AG08396 (cell line): ENCODE measurements at regions not wholly inside any gene's neighbourhood (a gene's known extent, or its start where the extent isn't known, plus 50 kb on each side); places are given as distances from the start of the nearest gene placed in this dataset.

Experiments
- DNase-seq: peaks from one replicate; pipeline ENCODE4 v3.0.0; 2012; ENCODE audit warnings: low spot score, mixed read lengths

DNA sequence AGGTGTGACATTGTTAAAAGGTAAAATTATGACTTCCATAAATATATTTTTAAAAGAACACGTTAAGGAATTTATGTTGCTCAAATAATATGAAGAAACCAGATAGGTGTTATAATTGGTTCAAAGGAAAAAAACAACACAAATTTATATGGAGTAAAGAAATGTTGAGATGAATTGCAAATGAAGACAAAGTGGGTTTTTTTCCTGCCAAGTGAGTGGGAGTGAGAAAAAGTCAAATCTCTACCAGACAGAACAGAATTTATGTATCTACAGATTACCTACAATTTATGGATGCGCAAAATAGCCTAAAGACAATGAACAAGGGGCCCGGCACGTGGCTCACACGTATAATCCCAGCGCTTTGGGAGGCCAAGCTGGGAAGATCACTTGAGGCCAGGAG is 159.7 kb upstream of the SLC1A4 start:
- no peak for DNase-seq

DNA sequence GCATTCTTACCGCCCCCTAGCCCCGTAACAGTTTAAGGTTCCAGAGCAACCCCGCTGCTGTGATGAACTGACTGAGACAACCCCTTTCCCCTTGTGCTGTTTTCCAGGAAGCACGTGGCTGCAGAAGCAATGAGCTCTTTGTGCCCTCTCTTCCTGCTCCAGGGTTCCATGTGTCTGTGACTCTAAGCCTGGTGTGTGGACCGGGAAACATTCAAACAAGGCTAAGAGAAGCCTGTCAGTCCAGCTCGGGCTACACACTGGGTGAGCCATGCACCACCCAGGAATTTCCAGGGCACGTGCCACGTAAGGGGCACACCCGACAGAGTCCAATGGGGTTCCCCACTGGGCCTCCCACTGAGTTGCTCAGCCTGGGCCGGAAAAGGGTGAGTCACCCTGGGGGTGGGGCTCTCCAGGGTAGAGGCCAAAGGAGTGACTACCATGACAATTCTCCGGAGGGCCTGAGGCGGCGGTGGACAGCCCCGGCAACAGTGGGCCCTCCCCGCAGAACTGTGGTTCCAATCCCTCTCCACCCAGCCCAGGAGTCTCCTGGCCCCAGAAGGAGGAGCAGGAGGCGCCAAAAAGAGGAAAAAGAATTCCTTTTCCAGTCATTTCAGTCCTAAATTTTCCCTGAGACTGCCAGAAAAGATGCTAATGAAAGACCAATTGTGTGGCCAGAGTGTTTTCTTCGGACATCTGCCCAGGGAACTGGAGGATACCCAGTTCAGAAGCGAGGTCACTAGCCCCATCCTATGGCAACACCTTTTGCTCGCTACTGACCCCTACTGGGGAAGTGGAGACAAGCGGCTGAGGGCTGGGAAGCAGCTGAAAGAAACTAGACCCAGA is 157.8 kb upstream of the SLC1A4 start:
- peak; percentile 67 for DNase-seq

DNA sequence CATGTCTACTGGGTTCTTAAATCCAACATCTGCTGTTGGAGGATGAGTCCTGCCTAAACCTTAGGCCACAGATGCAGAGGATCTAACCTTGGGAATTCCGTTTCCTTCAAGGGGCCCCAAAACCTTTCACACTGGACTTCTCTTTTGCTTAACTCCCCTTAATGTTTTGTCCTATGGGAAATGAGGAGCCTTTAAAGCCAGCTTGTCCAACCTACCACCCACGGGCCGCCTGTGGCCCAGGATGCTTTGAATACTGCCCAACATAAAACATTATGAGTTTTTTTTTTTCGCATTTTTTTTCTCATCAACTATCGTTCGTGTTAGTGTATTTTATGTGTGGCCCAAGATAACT is 157.2 kb upstream of the SLC1A4 start:
- no peak for DNase-seq

DNA sequence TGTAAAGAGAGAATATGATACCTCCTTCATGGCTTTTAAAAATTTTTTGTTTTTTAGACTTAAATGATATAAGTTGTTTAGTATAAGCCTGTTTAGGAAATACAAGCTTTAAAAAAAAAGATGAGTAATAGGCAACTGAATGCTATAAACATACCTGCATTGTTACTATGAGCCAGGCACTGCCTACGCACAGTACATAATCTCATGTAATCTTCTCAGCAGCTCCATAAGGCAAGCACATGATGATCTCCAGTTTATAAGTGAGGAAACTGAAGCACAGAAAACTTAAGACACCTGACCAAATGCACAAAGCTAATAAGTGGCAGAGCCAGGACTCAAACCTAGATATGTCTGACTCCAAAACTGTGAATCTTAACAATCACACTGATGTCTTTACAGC is 156.3 kb upstream of the SLC1A4 start:
- DNase-seq: no peak

DNA sequence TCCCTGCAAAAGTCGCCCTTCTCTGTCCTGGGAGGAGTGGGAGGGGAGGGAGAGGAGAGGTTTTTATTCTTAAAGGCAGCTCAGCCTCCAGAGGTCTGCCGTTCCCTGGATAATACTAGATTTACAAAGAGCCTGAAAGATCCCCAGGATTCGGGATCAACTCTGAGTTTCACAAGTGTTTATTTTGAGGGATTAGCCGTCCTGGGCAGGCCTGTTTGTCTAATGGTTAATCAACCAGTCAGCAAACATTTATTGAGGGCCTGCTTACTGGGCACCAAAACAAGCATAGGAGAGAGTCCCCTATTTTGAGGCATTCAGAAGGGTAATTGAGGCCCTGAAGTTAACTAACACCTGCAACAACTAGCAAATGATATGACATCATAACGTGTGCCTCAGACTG is 152.6 kb upstream of the SLC1A4 start:
- DNase-seq: no peak

DNA sequence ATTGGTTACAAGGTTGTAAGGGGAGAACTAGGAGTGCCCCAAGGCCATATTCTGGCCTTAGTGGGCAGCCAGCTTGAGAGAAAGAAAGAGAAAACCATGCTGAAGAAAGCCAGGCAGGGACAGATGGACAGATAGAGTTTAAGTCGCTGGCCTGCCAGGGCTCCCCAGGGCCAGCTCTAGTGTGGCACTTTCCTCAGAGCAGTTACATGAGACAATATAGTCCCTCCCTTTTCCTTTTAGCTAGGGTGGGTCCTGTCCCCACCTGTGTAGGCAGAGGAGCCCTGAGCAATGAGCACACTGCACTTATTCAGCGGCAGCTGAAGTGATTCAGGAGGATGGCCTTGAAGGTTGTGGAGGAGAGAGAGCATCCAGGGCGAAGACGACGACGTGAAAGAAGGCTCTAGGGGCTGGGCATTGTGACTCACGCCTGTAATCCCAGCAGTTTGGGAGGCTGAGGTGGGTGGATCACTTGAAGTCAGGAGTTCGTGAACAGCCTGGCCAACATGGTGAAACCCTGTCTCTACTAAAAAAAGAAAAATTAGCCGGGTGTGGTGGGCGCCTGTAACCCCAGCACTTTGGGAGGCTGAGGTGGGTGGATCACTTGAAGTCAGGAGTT is 152.0 kb upstream of the SLC1A4 start:
- DNase-seq: no peak

DNA sequence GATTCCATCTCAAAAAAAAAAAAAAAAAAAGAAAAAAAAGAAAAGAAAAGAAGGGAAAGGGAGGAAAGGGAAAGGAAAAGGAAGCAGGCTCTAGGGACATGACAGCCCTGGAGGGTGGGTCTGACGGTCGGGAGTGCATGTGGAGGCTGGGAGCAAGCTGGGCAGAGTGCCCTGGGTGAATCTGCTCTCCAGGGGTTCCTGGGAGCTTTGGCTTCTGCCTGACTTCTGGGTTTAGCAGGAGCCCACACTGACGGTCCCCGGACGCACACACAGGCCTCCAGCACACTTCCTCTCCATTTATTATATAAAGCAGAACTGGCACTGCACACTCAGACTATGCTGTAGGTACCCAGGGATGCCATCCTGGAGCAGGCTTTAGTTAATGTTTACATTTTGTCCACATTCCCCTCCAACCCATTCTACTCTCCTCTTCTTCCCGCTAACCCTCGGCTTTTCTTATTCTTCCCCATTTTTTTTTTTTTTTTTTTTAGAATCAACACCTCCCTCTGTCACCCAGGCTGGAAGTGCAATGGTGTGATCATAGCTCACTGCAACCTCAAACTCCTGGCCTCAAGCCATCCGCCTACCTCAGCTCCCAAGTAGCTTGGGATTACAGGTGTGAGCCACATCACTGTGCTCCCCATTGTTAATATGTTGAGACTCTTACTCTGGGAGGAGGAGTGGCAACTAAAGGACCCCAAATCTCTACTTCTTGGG is 151.1 kb upstream of the SLC1A4 start:
- DNase-seq: no peak

DNA sequence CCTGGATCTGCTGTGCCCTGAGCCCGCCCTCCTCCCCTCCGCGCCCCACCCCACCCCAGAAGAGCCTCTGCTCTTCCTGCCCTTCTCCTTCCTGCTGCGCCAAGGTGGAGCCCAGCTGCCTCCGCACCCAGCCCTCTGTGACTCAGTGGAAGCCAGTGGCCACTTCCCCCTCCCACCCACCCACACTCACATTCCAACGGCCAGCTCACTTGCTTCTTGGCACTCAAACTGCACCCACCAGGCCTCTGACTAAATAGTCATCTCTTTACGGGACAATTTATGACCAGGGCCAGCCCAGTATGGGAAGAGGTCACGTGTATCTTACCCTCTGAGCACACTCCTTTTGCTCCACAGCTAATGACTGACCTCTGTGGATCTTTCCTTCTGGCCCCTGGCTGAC is 150.4 kb upstream of the SLC1A4 start:
- DNase-seq: peak; percentile 82

DNA sequence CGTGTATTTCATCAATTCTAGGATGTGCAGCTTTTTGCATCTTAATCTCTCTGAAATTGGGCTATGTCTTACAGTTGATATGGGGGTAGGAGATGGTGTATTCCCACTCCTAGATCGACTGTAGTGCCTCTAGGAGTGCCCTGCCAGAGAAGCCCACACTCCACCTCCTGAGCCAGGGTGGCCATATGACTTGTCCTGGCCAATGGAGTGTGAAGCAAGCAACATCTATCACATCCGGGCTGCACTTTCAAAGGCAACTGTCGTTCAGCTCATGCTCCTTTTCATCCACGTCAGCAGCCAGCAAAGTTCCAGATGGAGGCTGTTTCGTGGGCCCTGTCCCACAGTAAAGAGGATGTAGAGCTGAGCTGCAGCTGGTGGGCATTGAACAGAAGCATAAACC is 149.4 kb upstream of the SLC1A4 start:
- DNase-seq: peak; percentile 18

DNA sequence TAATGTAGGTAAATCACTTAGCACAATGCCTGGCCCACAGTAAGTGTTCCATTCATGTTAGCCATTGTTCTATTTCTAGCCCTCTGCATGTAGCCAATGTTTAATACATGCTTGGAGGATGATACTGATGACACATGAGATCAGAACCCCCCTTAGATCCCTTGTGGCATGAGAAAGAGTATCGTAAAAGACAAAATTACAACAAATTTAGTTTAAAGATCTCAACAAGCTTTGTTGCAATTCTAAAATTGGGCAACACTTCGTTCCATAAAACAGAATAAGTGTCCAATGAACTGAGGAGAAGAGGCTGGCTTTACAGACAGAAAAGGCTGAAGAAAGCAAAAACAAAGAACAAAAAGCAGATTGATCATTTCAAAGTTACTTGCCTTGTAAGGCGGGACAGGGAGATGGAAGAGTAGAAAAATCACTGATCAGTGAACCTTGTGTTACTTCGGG is 148.7 kb upstream of the SLC1A4 start:
- no peak for DNase-seq

DNA sequence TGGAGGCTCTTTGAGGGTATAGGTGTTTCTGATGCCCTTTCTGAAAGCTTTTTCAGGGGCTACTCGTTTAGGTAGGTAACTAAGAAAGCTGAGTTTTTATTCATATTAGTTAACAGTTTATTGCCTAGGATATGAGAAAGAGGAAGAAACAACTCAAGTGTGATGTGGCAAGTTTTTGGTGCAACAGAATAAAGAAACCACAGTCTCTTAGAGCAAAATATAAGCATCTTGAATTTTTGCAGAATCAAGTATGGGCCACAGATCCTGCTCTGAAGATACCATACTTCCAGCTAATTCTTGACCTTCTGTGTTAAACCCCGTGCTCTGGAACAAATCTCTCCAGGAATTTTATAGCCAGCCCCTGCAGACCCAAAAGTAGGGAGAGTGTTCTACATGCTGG is 147.7 kb upstream of the SLC1A4 start:
- DNase-seq: no peak

DNA sequence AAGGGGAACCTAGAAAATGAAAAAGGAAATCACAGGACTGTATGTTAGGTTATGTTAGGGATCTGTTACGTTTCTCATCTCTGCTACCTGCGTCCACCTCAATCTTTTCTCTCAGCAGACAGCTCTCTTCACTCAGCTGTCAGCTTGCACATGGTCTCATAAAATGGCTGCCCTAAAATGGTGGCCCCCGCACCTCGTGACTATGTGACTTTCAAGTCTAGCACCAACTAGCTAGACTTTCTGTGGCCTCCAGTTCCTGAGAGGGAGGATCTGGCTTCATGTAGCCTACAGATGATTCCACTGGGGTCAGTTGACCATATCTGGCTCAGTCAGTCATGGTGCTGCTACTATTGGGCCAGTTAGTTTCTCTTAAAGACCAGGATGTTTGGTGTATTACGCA is 147.2 kb upstream of the SLC1A4 start:
- DNase-seq: no peak

DNA sequence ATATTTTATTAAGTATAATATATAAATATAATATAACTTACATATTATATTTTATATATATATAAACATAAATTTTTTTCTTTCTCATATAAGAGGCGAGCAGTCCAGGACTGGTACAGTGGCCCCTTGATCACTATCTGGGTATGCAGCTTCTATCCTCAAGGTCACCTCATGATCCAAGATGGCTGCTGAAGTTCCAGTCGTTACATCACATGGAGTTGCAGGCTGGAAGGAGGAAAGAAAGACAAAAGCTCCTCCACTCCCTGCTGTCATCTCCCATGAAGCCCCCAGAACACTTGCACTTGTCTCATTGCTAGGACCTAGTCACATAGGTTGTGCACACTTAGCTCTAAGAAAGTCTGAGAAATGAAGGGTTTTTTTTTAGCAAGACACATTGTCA is 145.1 kb upstream of the SLC1A4 start:
- DNase-seq: no peak

DNA sequence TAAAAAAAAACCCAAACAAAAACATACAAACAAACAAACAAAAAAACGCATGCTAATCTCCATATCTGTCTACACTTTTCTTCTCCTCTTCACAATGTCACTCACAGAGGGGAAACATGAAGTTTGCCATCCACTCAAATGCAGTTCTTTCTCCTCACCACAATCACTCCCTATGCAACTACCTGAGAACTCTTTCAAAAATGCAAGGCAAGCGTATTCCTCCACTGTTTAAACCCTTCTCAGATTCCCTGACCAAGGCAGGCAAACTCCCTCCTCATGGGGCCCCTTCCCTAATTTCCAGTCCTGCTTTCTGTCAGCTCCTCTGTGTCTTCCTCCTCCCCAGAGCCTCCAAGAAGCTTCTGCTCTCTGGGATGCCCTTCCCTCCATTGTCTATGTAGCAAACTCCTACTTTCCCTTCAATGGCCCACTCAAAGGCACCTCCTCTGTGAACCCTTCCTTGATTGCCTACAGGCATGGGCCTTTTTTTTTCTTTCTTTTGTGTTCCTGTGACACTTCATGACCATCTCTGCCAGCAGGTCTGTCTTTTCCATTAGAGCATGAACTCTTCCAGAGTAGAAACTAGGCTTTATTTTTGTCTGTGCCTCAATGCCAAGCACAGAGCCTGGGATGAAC is 143.8 kb upstream of the SLC1A4 start:
- no peak for DNase-seq

DNA sequence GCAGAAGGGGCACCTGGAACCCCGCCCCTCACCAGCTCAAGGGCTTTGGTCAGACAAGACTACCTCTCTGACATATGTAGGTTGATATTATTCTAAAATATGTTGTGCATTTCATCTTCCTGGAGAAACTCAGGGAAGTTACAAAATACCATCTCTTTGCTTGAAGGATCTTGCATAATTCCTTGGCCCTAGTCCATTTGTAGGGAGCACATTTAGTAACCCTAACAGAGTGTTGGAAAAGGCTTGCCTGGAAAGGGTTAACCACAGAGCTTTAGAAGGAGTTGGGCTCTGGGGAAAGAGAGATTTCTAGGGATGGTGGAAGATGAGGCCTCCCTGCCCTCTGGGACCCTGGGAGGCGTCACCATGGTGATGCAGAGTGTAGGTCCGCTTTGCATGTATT is 143.0 kb upstream of the SLC1A4 start:
- no peak for DNase-seq

DNA sequence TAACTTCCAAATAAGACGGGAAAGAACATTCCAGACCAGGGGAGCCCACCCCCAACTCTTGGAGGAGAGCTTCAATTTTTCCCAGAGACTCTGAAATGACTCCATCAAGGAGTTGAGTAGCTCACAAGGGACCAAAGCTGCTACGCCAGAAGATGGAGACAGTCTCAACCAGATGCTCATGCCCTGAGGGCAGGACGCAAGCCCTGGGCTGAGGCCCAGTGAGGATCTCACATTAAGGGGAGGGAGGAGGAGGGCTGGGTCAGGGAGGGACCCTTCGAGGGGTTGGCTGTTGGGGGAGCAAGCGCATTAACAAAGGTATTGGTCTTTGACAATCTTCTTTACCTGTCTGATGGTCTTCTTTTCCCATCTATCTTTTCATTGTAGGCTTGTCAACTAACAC is 141.3 kb upstream of the SLC1A4 start:
- DNase-seq: no peak

DNA sequence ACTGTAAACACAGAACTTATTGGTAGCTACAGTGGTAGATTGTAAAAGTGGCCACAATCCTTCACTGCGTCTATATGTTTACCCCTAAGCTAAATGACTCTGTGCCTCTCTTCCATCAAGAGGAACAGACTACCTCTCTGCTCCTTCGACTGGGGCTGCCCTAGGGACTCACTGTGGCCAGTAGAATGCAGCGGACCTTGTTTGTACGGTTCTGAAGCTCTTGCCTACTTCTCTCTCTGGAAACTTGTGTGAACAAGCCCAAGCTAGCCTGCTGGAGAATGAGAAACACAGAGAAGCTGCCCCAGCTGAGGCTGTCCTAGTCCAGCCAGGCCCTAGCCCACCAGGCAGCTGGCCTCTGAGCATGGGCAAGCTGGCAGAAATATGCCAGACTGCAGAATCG is 140.8 kb upstream of the SLC1A4 start:
- no peak for DNase-seq

DNA sequence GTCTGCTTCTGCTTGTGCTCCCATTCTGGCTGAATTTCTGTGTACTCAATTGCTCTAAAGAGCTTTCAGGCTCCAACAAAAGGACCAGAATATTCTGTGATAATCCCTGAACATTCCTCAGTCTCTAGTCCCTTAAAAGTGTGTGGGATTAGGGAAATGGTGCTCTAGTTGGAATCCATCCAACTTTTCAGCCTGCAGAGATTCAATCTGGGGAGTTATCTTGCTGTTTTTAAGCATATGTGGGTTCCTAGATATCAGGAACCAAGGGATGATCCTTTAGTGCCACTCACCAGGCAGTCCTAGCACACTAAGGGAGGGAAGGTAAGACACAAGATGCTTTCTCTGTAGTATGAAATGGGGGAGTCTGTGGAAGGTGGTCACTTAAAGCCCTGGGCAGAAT is 140.3 kb upstream of the SLC1A4 start:
- DNase-seq: no peak

DNA sequence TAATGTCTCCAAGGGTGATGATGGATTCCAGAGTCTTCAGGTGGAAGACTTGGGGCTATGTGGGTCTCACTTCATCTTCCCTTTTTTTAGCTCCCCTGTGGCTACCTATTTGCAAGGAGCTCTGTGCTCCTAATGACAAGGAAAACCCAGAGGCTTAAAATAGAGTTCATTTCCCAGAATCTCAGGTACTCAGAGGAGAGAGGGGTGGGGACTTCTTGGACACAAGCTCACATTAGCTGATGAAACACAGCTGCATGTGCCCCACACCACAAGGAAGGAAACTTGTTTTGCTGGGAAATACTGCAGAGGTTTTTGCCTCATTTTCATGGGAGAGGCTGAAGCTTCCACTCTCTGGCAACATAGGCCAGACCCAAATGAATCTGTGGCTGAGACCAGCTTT is 138.6 kb upstream of the SLC1A4 start:
- DNase-seq: no peak

DNA sequence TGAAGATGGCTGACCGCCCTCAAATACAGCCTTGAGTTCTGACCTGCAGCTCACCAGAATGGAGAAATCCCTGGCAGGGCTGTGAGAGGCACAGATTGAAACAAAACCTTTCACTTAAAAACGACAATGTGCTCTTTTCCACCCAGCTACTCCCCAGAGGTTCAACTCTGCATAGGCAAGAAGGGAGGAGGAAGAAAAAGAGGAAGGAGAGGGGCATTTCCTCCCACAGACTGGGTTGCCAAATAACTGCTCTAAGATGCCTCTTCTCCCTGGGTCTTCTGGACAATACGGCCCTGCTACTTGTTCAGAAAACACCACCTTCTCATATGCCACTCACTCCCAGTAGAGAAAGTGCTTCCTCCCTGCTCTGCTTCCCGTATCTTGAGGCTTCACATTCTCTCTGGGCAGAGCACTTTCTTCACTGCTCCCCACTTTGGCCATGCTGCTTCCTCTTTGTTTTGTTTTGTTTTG is 136.4 kb upstream of the SLC1A4 start:
- DNase-seq: no peak

DNA sequence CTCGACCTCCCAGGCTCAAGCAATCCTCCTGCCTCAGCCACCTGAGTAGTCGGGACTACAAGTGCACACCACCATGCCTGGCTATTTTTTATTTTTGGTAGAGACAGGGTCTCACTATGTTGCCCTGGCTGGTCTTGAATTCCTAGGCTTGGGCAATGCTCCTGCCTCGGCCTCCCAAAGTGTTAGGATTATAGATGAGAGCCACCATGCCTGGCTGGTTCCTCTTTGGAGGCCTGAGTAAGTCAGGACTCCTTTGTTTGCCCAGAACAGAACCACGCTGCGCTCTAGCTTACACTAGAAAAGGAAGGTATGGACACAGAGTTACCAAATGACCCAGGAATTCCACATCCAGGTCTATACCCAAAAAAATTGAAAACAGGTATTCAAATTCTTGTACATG is 135.9 kb upstream of the SLC1A4 start:
- no peak for DNase-seq

DNA sequence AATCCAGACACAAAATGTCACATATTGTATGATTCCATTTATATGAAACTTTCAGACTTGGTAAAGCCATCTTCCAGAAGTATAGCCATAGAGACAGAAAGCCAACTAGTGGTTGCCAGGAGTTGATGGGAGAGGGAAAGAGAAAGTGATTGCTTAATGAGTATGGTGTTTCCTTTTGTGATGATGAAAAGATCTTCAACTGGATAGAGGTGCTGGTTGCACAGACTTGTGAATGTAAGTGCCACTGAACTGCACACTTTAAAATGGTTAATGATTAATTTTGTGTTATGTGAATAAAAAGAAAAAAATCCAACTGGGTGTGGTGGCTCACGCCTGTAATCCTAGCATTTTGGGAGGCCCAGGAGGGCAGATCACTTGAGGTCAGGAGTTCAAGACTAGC is 135.3 kb upstream of the SLC1A4 start:
- no peak for DNase-seq

DNA sequence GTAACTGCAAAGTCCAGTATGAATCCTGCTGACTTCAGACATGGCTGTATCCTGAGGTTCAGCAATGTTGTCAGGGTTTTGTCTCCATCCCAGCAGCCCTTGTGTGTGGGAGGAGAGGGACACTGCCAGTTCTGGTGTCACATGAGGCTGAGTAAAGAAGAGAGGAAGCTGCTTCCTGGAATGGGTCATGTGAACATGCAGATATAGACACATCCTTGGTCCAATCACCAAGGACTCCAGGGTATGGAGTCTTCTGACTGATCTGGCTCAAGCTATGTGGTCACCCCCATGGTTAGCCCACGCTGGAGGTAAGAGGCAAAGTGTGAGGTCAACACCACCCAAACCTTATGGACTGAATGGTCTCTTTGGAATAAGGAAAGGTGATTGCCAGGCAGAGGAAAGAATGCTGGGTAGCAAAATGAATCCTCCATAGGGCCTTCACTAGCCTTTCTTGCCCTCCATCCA is 134.4 kb upstream of the SLC1A4 start:
- DNase-seq: peak; percentile 47
